ENCODE measurements at regions not wholly inside any gene's neighbourhood (a gene's known extent, or its start where the extent isn't known, plus 50 kb on each side); places are given as distances from the start of the nearest gene placed in this dataset.

DNA sequence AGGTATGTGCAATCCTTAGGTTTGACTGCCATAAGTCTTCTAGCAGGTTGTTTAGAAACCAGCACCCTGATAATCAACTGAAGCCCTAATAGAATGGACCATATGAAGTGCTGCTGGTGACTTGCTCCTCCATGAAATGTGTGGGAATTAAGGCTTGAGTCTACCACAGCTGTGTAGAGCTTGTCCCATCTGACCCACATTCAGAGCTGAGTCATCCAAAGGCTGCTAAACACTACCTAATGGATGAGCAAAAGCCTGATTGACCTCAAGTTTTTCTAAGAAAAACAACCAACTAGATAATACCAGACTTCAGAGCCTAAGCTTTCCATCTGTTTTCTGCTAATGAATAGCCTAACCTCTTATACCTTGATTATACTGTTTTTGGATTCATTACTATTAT is 120.3 kb upstream of the MOCS1 start:
- DNase-seq: no peak

DNA sequence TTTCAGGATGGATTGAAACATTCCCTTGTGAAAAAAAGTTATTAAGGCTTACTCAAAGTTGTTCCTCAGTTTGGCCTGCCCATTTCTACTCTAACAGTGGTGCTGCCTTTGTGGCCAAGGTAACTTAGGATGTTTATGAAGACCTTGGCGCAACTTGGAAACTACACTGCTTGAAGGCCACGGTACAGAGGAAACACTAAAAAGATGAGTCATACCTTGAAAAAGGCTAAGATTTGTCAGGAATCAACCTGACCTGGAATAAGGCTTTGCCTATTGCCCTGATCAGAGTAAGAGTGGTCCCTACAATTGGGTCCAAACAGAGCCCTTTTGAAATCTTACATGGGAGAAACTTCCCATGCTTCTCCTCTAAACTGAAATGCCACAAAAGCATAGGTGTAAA is 119.9 kb upstream of the MOCS1 start:
- DNase-seq: no peak

DNA sequence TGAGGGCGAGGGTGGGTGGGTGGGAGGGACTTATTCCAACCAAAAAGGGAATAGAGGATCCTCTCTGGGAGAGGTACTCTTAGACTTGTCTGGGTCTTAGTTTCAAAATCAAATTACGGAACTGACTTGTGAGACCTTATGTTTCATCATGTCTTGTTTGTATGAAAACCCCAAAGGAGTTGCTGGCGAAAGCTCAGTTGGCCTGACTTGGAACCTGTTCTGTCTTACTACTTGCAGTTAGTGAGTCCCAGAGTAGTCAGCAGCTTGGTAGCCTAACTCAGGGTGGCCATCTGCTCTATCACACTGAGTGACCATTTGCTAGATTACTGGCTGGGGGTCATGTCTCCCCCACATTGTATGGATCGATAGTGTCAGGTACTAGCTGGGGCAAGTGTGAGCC is 114.9 kb upstream of the MOCS1 start:
- no peak for DNase-seq

DNA sequence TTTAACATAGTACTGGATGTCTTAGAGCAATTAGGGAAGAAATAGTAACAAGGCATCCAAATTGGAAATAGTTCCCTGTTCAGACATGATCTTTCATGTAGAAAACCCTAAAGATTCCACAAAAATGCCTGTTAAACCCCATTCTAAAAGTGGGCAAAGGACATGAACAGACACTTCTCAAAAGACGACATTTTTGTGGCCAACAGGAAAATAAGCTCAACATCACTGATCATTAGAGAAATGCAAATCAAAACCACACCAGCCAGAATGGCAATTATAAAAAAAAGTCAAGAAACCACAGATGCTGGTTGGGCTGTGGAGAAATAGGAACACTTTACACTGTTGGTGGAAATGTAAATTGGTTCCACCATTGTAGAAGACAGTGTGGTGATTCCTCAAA is 109.9 kb upstream of the MOCS1 start:
- no peak for DNase-seq

DNA sequence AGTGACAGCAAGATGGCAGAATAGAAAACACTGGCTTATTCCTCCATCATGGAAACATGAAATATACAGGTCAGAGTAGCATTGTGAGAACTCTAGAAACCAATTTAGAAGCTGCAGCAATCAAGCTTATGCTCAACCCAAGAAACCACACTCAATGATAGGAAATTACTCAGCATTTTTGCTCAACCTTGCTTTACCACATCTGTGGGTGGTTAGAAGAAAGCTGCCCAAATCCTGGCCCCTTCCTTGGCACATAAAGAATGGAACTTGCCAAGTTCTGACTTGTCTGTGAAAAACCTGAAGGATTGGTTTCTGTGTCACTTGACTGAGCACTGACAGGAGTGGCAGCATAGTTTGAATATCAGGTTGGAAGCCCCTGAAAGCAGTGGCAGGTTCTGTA is 108.0 kb upstream of the MOCS1 start:
- DNase-seq: no peak

DNA sequence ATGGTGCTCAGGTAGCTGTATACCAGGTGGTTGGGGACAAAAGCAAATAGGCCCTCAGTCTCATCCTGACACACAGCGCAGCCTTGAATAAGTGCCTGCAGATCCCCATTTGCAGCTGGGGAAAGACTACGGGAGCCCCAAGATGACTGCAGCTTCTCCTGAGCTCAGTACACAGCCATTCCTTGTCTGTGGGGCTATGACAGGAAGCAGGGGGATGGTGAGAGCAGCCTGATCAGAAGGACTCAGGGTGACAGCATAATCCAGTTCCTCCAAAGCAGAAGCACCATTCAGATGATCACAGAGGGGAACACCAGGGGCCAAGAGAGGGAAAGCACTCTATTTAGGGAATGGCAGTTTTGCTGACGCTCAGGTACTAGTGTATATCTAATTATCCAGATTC is 104.8 kb upstream of the MOCS1 start:
- DNase-seq: no peak

DNA sequence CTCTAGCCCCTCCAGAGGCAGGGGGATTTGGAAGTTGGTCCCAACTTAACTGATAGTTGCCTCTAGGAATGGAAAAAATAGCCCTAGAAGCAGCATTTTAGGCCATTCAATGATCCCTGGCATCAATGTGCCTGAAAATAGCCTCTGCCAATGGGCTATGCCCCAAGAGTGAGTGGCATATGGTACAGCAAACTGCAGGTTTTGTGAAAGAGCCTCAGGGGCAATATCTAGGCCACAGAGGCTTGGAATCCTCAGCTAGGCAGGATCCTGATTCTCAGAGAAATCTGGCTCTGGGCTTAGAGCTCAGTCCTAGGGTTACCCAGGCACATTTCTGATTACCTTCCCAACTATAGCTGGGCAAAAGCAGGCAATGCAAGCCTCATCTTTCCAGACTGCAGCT is 104.4 kb upstream of the MOCS1 start:
- no peak for DNase-seq

DNA sequence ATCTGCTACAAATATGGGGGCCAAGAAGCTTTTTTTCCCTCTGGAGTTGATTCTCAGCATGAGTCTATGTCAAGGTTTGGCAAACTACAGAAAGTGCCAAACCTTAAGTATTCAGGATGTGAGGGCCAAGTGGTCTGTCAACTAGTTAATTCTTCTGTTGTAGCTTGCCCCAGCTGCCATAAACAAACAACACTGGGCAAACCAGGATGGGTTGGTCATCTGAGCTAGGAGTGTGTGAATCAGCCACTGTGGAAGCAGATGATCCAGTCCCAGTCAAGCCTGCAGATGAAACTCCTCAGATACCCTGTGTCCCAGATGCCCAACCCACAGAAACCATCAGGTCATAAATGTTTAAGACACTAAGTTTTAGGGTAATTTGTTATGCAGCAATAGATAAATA is 103.0 kb upstream of the MOCS1 start:
- no peak for DNase-seq

DNA sequence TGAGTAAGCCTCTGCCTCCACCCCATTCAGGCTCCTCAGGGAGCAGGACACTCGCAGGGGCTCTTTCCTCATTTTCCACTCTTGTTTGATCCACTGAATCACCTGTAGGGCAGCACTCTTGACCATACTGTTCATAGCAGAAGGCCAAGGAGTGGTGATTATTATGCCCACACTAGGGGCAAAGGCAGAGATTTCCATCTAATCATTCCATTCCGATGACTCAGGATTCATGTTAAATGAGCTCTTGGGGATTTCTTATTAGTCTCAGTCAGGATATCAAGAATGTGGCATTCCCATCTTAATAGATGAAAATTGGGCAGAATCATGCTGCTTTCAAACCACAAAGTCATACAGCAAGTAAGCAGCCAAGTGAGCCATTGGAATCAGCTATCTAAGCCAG is 101.9 kb upstream of the MOCS1 start:
- no peak for DNase-seq

DNA sequence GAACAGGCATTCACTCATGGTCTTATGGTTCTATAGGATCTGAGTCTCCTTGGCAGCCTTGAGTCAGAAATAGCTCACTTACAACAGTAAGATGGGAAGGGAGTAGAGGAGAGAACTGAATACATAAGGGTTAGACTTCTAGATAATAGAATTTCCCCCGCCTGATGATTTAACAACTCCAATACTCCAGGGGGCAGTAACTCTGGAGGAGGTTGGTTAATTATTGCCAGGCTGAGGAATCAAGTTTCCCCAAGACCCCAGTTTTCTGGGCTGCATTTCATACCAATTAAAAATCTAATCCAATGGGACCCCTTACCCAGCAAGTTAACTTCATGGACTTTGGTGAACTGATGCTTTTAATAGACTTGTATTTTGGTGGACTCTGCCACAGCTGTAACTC is 94.2 kb upstream of the MOCS1 start:
- no peak for DNase-seq

DNA sequence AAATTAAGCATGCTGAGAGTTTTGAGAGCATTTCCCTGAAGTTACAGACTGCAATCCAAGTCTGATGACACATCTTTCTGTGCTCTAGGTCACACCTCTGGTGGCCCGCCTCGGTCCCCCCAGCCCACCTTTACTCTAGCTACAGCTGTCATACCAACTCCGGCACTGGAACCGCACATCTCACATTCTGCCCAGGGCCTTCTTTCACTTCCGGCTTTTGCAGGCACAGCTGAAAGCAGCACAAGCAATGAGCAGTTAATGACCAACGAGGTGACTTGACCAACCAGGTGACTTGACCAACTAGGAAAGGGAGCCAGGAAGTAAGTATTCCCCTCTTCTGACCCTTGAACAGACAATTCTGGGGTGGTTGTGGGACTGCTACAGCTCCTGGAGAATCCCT is 88.6 kb upstream of the MOCS1 start:
- no peak for DNase-seq

DNA sequence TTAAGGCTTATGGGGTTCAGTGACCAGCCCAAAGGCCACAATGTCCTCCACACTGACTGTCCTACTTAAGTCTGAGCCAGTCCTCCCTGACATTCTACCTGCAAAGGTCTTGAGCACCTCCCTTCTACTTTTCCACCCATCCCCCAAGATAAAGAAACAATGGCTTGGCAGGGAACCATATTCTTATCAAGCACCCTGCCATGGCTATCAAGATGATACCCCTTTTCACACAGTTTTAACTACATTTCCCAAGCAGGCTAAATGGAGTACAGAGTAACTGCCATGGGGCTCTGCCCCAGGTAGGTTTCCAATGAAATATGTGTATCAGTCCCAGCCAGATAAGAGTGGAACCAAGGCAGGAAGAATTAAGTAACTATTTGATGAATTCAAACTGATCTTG is 85.9 kb upstream of the MOCS1 start:
- no peak for DNase-seq

DNA sequence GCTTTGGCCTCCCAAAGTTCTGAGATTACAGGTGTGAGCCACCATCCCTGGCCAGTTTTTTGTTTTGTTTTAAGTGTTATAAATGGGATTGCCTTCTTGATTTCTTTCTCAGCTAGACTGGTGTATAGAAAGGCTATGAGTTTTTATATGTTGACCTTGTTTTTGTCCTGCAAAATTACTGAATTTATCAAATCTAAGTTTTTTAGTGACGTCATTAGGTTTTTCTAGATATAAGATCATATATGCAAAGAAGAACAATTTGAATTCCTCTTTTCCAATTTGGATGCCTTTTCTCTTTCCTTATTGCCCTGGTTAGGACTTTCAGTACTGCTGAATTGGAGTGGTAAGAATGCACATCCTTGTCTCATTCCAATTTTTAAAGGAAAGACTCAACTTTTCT is 81.3 kb upstream of the MOCS1 start:
- no peak for DNase-seq

DNA sequence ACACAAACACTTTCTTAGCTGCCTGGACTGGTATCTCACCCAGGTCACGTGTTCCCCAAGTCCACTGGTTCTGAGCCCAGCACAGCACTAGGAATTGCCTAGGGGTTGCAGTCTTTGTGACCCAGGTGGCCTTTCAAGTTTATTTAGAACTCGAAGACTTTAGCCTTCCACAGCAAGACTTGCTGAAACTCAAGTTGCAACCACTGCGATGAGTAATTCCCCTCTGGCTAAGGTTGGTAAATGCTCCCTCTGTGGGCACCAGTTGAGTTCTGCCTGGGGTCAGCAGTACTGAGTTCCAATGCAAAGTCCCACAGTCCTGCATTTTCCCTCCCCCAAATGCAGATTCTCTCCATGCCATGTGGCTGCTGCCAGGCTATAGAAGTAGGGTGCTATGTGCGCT is 77.6 kb upstream of the MOCS1 start:
- DNase-seq: no peak

DNA sequence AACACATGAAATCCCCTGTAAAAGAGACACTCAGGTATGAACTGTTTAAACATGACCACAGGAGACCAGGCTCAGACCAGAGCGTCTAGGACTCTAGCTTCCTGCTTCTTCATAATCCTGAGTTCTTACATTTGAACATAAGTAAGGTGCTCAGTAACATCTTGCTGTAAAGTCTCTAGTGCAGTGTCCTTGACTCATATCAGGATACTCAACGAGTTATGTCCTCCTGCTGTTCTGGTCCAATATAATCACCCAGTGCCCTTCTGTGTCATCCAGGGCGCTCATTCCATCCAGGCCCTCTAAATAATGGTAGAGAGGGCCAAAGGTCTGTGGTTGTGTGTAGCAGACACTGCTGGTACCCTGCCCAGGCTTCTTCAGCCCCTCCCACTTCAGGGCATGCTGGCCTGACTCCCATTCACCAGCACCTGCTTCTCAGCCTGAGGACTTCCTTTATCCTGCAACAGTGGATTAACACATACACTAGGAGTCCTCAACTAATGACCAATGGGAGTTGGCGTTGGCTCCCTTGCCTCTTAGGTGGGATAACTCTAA is 66.8 kb upstream of the MOCS1 start:
- DNase-seq: no peak

DNA sequence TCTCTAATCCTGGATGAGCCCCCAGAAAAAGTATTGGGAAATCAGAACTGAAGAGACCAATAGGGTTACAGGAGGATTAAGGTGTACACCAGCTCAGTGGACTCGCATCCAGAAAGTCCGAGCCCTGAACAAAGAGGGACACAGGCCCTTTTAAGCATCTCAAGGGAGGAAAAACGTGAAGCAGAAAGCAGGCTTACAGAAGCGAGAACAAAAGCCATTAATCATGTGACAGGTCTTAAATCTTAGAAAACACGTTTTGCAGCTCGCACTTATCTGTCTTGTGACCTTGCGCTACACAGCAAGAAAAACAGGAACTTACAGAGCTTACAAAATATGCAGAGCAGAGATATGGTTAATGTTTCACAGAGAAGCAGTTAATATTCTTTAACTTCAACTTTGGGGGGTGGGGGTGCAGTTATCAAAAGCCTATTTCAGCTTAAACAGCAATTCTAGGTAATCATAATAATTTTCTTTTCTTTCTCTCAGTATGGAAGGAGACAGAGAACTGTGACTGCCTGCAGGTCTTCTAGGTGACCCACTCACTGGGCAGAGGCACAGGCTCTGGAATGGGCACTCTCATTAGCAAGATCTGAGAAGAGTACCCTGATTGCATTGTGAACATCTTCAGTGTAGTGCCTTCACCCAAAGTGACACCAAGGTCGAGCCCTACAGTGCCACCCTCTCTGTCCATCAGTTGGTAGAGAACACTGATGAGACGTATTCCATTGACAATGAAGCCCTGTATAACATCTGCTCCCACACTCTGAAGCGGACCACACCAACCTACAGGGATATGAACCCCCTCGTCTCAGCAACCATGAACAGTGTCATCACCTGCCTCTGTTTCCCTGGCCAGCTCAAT is 65.0 kb upstream of the MOCS1 start:
- no peak for DNase-seq

DNA sequence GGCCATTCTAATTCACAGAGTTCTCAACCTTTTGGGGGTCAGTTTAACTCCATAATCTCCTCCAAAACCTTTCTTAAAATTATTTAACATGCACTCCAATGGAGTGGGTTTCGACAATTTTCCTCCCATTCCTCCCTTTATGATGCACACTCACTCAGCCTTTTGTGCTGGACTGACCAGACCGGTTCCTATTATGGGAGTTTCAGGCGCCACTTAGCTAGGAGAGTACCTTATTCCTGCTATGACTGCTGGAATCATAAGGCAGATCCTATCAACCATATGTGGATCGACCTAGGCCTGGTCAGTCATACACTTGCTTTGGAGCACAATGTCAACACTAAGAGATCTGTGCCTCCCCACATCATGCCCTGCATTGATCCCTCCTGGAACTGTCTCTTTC is 63.9 kb upstream of the MOCS1 start:
- DNase-seq: no peak

DNA sequence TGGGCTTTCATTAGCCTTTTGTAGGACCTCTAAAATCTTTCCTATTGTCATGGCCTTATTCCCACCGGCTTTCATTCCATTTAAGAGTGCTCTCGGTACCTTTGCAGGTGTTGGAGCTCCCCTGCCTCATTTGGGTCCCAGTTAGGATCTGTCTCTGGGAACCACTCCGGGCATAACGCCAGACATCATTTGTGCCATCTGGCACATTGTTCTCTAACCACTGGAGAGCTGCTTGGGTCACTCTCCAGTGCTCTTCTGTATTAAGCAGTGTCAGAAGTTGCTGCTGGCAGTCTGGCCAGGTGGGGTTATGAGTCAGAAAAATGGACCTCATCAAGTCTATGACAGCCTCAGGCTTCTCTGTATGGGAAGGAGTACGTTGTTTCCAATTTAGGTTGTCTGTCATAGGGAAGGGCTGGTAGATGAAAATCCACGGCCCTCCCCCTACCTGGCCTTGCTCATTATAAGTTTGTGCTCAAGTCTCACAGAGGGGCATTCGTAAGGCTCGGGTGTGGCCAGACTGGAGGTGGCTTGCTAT is 62.9 kb upstream of the MOCS1 start:
- no peak for DNase-seq

DNA sequence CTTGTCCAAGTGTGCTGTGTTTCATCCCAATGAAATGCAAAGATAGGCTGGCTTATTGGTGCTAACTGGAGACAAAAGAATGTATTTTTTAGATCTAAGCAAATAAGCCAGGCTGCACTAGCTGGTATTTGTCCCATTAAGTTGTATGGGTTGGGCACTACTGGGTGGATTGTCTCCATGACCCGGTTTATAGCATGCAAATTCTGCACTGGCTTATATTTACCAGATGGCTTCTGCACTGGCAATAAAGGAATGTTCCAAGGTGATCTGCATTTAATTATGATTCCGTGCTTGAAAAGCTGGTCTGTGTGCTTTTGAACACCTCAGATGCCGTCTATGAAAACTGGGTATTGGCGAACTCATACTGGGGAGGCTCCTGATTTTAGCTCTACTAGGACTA is 61.4 kb upstream of the MOCS1 start:
- DNase-seq: no peak

DNA sequence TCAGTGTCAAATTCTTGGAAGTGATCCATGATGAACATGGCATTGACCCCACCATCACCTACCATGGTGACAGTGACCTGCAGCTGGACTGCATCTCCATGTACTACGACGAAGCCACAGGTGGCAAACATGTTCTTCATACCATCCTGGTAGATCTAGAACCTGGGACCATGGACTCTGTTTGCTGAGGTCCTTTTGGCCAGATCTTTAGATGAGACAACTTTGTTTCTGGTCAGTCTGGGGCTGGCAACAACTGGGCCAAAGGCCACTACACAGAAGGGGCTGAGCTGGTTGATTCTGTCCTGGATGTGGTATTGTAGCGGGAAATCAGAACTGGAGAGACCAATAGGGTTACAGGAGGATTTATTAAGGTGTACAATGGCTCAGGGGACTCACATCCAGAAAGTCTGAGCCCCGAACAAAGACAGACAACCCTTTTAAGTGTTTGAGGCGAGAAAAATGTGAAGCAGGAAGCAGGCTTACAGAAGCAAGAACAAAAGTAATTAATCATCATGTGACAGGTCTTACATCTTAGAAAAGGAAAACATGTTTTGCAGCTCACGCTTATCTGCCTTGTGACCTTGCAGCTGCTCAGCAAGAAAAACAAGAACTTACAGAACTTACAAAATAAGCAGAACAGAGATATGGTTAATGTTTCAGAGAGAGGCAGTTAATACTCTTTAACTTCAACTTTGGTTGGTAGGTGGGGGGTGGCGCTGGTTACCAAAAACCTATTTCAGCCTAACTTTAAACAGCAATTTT is 58.8 kb upstream of the MOCS1 start:
- no peak for DNase-seq

All from stimulated activated CD4-positive, alpha-beta T cell treated with anti-CD3 and anti-CD28 coated beads, Interleukin-1b, Interleukin-23, amount 100 ng/mL, for 48 hours (primary cell).